GM19452 (cell line): ENCODE measurements at regions not wholly inside any gene's neighbourhood (a gene's known extent, or its start where the extent isn't known, plus 50 kb on each side); places are given as distances from the start of the nearest gene placed in this dataset.
"Not testable (repeated sequence)": the region's sequence is repeated elsewhere in the genome, so short reads cannot be mapped to it uniquely, and the experiment has no call there.

Experiments
- ATAC-seq: cut with Tn5 transposase; IDR thresholded peaks from one replicate; pipeline ENCODE4 v1.9.1; 2021; ENCODE audit not compliant: unreplicated experiment

DNA sequence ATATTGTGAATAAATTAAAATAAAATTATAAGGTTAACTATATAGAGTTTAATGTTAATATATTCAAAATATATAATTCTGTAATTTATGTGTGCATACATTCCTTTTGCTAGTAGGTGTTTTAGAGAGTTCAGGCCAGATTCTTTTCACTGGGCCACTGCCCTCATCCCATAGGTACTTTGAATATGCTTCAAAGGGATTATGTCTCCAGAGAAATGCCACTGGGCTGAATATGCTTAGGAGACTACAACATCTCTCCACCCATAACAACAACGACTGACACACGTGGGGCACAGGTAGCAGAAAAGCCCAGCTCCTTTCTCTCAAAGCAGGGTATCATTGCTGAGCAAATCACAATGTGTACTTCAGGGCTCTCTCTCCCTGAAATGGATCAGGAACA, 290.9 kb upstream of the TACR3 start:
- ATAC-seq = no peak

- ATAC-seq = not testable (repeated sequence)
These were observed 282.5 kb upstream of the TACR3 start for GRCh38 chr4:104002318-104002717.

DNA sequence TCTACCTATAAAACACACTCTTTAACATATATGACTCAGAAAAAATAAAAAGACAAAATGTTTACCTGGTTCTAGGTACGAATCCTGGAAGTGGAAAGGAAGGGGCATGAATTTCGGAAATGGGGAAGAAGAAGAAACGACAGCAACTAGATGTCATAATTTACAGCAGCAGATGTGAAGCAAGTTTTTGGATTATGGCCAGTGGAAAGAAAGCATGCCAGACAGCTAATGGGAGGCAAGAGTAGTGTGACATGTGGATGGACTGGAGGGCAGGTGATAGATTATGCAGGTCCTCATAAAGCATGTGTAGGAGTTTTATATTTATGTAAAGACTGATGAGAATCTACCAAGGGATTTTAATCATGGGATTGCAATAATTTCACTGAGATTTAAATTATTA, 279.0 kb upstream of the TACR3 start:
- ATAC-seq = no peak

DNA sequence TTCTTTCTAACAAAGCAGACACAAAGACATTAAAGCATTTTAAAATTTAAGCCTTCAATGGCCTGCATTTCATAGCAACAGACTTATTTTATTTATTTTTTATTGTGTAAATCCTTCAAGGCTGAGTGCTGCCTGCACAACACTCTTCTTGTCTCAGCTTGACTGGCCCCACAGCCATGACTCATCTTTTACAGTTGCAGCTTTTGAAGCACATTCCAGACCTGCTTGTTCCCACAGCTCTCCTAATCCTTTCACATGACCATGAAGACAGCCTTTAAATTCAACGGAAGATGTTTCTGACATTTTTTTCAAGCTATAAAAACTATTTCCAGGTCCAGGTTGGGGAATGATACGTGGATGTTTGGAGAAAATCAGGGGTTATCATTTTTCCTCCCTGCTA, 276.9 kb upstream of the TACR3 start:
- ATAC-seq = no peak

GRCh38 chr4:103996064-103996463, 276.3 kb upstream of the TACR3 start:
- no peak for ATAC-seq

DNA sequence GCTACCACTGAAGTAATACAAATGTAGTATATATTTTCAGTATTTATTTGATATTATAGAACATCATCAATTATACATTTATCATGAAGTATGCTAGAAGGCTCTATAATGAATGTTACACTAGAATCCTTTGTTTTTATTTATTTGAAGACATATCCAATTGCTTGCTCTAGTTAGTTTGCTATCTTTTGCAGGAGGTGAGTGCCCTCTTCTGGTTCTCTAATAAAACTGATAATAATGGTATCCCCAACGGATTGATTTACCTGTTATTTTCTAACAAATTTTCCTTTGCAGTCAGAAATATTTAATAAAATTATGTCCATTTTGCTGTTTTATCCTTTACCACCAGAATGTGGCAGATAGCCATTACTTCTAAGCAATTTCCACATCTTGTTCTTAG, 274.3 kb upstream of the TACR3 start:
- no peak for ATAC-seq

DNA sequence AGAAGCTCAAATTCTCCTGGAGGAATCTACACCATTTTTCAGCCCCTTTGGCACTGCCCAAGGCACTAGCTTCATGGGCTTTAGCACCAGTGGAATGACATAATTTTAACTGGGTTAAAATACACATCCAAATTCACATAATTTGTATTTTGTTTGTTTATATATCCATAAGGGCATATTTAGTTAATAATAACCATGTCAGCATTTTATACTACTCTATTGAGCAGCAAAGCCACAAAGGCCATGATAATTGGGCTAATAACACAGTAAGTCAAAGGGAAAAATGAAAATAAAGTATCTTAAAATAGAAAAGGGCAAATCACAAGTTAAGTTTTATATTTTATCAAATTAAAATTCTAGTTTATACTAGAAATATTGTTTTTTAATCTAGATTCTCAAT, 262.7 kb upstream of the TACR3 start:
- ATAC-seq = no peak

DNA sequence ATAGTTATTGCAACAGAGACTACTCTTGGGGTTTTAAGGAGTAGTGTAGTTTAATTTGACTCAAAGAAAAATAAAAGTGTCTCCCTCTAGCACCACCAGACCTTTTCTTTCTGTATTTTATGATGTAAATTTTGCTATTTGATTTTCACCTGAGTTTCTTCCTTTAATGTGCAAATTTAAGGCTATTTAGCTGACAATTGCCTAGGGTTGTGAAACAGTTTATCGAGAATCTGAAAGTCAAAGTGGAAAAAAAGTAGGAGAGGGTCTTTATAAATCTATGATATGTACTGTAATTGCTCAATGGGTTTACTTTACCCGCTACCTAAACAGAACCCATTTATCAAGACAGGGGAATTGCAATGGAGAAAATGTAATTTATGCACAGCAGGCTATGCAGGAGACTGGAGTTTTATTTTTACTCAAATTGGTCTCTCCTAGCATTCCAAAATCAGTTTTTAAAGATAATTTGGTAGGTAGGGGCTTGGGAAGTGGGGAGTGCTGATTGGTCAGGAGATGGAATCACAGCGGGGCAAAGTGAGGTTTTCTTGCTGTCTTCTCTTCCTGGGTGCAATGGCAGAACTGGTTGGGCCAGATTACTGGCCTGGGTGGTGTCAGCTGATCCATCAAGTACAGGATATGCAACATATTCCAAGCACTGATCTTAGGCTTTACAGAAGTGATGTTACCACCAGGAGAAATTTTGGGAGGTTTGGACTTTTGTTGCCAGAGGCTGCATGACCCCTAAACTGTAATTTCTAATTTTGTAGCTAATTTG, 228.6 kb upstream of the TACR3 start:
- no peak for ATAC-seq

DNA sequence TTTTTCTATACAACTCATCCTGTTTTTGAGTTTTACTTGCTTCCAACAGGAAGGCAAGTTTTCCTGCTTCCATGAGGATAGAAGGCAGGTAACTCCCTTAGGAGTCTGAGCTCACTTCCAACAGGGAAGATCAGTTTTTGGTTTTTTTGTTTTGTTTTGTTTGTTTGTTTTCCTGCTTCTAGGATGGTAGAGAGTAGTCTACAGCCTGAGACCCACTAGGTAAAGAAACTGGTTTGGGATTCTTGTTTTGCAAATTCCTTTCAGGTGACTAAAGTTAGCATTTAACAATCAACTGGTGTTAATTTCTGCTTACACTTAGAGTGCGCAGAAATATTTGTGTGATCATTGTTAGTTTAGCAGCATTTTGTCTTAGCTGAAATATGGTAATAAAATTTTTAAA, 227.8 kb upstream of the TACR3 start:
- no peak for ATAC-seq

DNA sequence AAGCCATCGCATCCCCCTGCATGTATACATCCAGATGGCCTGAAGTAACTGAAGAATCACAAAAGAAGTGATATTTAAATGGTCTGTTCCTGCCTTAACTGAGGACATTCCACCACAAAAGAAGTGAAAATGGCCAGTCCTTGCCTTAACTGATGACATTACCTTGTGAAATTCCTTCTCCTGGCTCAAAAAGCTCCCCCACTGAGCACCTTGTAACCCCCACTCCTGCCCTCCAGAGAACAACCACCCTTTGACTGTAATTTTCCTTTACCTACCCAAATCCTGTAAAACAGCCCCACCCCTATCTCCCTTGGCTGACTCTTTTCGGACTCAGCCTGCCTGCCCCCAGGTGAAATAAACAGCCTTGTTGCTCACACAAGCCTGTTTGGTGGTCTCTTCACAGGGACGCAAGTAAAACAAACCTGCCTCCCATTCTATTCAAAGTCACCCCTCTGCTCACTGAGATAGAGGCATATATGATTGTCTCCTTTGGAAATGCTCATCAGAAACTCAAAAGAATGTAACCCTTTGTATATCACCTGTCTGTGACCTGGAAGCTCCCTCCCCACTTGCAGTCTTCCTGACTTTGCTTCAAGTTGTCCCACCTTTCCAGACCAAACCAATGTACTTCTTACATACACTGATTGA, 227.0 kb upstream of the TACR3 start:
- ATAC-seq = not testable (repeated sequence)

- ATAC-seq = no peak
These were observed 218.7 kb upstream of the TACR3 start for GRCh38 chr4:103938488-103938887.

GRCh38 chr4:103936653-103937145, 216.9 kb upstream of the TACR3 start:
- ATAC-seq = no peak

- ATAC-seq = peak; percentile 83
These were observed 214.5 kb upstream of the TACR3 start for GRCh38 chr4:103934178-103934789.

- ATAC-seq = no peak
These were observed 208.6 kb upstream of the TACR3 start for GRCh38 chr4:103928370-103928769.

GRCh38 chr4:103923551-103923950, 203.8 kb upstream of the TACR3 start:
- ATAC-seq = no peak

GRCh38 chr4:103918214-103918613, 198.4 kb upstream of the TACR3 start:
- ATAC-seq = no peak

GRCh38 chr4:103915224-103915869, 195.6 kb upstream of the TACR3 start:
- ATAC-seq = peak; percentile 88

- no peak for ATAC-seq
These were observed 187.6 kb upstream of the TACR3 start for GRCh38 chr4:103907414-103907813.

GRCh38 chr4:103904123-103904522, 184.3 kb upstream of the TACR3 start:
- no peak for ATAC-seq

DNA sequence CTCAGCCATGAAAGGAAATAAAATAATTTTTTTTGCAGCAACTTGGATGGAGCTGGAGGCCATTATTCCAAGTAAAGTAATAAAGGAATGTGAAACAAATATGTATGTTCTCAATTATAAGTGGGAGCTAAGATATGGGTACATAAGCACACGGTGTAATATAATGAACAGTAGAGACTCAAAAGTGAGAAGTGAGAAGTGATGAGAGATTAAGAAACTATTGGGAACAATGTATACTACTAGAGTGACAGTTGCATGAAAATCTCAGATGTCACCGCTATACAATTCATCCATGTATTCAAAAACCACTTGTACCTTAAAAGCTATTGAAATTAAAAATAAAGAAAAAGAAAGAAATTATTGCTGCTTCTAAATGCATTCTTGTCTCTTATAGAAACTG, 182.9 kb upstream of the TACR3 start:
- no peak for ATAC-seq

- ATAC-seq = no peak
These were observed 176.2 kb upstream of the TACR3 start for GRCh38 chr4:103895876-103896465.
